VCaP (cell line): ENCODE measurements at regions not wholly inside any gene's neighbourhood (a gene's known extent, or its start where the extent isn't known, plus 50 kb on each side); places are given as distances from the start of the nearest gene placed in this dataset.
"Not testable (repeated sequence)": the region's sequence is repeated elsewhere in the genome, so short reads cannot be mapped to it uniquely, and the experiment has no call there.

Experiments
- H3K27ac ChIP-seq: fragments of 450-650 bp; 2 replicates; pipeline ENCODE4 v1.5.1; 2017
- CTCF ChIP-seq: fragments of 450-650 bp; conservative IDR thresholded peaks from 2 replicates; pipeline ENCODE4 v1.5.1; 2017; ENCODE audit warnings: mild to moderate bottlenecking, moderate library complexity

GRCh38 chr11:24247846-24248245, 249.0 kb upstream of the LUZP2 start:
- TF ChIP-seq CTCF: no peak
- no peak overlapping the region for H3K27ac ChIP-seq

GRCh38 chr11:24249921-24250320, 246.9 kb upstream of the LUZP2 start:
- TF ChIP-seq CTCF: no peak
- no peak overlapping the region for H3K27ac ChIP-seq

GRCh38 chr11:24253237-24253760, 243.6 kb upstream of the LUZP2 start:
- no peak overlapping the region for H3K27ac ChIP-seq
- no peak for TF ChIP-seq CTCF

GRCh38 chr11:24264868-24265267, 232.0 kb upstream of the LUZP2 start:
- no peak overlapping the region for H3K27ac ChIP-seq
- no peak for TF ChIP-seq CTCF

- no peak overlapping the region for H3K27ac ChIP-seq
- no peak for TF ChIP-seq CTCF
These were observed 229.8 kb upstream of the LUZP2 start for GRCh38 chr11:24267014-24267413.

- H3K27ac ChIP-seq: no peak overlapping the region
- no peak for TF ChIP-seq CTCF
These were observed 225.1 kb upstream of the LUZP2 start for GRCh38 chr11:24271798-24272197.

- not testable (repeated sequence) for H3K27ac ChIP-seq
These were observed 222.6 kb upstream of the LUZP2 start for GRCh38 chr11:24274214-24274781.

- H3K27ac ChIP-seq: no peak overlapping the region
These were observed 210.6 kb upstream of the LUZP2 start for GRCh38 chr11:24286238-24286637.

More at GRCh38 chr11:24286238-24286637, 210.6 kb upstream of the LUZP2 start:
- no peak for TF ChIP-seq CTCF
